ENCODE measurements at regions not wholly inside any gene's neighbourhood (a gene's known extent, or its start where the extent isn't known, plus 50 kb on each side); places are given as distances from the start of the nearest gene placed in this dataset.

DNA sequence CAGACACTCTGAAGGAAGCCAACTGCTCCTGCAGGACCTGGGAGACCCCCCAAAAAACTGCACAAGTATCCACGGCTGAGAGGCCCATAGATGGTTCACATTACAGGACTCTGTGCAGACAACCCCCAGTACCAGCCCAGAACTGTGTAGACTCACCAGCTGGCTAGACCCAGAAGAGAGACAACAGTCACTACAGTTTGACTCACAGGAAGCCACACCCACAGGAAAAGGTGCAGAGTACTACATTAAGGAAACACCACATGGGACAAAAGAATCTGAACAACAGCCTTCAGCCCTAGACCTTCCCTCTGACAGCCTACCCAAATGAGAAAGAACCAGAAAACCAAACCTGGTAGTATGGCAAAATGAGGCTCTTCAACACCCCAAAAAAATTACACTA is 281.2 kb upstream of the RGMB start:
- TF ChIP-seq, protein P1, sequence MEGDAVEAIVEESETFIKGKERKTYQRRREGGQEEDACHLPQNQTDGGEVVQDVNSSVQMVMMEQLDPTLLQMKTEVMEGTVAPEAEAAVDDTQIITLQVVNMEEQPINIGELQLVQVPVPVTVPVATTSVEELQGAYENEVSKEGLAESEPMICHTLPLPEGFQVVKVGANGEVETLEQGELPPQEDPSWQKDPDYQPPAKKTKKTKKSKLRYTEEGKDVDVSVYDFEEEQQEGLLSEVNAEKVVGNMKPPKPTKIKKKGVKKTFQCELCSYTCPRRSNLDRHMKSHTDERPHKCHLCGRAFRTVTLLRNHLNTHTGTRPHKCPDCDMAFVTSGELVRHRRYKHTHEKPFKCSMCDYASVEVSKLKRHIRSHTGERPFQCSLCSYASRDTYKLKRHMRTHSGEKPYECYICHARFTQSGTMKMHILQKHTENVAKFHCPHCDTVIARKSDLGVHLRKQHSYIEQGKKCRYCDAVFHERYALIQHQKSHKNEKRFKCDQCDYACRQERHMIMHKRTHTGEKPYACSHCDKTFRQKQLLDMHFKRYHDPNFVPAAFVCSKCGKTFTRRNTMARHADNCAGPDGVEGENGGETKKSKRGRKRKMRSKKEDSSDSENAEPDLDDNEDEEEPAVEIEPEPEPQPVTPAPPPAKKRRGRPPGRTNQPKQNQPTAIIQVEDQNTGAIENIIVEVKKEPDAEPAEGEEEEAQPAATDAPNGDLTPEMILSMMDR (IDR thresholded peaks at IDR 0.05 in 4 of 5, conservative IDR thresholded peaks at IDR 0.05 in 1 of 5): no peak
- TF ChIP-seq POLR2A (IDR thresholded peaks at IDR 0.05): no peak

Measured in gastrocnemius medialis (tissue), 4 donors.